Eye (tissue), 1 donor: ENCODE measurements at regions not wholly inside any gene's neighbourhood (a gene's known extent, or its start where the extent isn't known, plus 50 kb on each side); places are given as distances from the start of the nearest gene placed in this dataset.

Experiments used
- DNase-seq: peaks from one replicate; pipeline ENCODE4 v3.0.0-alpha.2; 2015

- DNase-seq, result no peak
Measured at GRCh38 chr2:128403814-128404708, 85.4 kb upstream of the HS6ST1 start.

DNA sequence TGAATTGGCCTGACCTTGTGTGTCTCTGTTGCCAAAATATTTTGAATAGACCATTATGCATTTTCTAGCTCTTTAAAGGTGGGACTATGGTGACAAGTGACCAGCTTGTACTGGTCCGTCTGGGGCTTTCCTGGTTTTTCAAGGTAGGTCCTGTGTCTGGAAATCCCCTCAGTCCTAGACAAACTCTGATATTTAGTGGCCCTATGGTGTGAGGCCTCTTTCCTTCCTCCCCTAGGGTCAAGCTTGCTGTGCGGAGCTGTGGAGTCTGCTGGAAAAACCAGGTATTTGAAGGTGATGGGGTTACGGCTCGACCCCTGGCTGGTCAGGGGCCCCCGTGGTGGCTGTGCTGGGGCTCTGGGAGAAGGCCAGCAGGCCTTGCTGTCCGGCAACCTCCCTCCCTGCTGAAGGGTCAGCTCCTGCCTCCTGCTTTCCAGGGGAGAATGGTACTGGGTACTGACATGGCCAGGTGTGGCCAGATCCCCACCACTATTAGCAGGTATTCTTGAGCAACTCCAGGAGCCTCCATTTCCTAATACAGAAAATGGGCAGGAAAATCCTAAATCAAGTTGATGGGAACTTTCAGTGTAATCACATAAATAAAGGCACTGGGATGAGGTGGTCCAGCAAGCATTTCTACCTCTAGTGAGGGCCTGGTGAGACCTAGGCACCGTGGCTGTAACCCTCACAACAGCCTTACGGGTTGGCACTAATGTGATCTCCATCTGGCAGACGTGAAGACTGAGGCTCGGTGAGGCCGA lies 86.2 kb upstream of the HS6ST1 start:
- DNase-seq, result no peak

DNA sequence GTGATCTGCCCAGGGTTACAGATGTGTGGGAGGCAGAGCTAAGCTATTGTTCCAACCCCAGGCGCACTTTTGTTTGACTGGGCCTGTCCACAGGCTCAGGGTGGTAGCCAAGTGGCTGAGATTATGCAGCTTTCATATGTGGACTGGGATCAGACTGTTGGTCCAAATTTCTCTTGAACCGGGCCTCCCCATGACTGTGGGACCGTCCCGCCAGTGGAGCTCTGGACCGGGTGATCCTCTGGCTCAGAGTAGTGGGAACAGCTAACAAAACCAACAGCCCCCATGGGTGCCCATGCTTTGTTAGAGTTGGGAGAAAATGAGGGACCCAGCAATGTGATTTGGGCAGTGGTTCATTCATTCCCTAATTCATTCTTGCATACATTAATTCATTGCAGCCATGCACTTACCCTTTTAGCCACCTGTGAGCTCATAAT lies 86.8 kb upstream of the HS6ST1 start:
- DNase-seq, result no peak

- no peak for DNase-seq
Measured at GRCh38 chr2:128405981-128406613, 87.4 kb upstream of the HS6ST1 start.

GRCh38 chr2:128406736-128407554 lies 88.3 kb upstream of the HS6ST1 start:
- DNase-seq, result no peak

GRCh38 chr2:128408349-128409305 lies 90.0 kb upstream of the HS6ST1 start:
- DNase-seq, result no peak

DNA sequence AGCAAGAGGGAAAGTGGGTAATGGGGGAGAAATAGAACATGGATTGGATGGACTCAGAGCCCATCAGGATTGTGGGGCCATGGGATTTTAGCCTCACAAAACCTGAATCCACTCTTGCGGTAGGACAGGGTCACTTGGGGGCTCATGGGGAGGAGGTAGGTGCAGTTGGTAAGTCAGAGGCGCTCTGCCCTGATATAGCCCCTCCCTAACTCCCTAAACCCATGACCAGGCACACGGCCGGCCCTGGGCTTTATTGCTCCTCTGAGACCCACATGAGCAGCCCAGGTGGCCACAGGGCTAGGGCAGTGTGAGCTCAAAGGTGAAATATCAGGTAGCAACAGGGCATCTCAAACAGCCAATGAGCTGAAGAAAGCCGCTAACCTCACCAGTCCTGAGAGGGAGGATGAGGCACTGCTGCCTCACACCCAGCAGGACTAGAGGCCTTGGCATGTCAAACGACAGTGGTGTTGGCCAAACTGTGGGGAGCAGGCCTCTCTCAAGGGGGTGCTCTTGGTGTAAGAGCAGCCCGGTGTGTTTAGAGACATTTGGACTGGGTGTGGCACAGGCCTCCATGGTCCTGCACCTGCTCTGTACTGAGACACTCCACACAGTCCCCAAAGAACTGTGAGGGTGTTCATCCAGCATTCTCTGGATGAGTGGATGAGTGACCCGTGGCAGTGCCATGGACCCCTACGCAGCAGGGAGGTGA lies 90.8 kb upstream of the HS6ST1 start:
- DNase-seq, result no peak

DNA sequence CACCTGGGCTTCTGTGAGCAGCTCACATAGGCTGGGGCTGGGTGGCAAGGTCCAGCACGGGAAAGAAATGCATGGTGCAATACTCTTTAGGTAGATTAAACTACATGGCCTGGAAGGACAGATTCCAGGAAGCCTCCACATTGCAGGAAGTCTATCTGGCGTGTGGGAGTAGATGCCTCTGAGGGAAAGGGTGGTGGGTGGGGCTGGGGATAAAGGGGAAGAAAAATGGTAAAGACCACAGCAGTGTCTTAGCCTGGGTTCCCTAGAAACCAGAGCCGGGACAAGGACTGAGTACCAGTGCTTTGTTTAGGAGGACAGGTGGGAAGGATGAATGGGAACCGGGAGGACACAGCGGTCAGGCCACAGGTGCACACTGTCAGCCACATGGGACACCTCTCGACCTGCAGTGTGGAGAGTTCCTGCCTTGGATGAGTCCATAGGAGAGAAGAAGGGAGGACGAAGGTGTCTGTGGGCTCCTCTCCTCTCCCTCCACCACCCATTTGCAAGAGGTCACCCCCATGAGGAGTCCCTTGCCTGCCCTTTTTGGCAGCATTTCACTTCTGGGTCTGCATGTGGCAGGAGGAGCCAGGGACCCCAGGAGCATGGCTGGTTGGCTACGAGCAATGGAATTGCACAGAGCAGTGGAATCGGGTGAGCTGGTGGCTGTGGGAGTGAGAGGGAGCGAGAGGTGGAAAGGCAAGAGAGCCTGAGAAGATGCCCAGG lies 91.5 kb upstream of the HS6ST1 start:
- no peak for DNase-seq

DNA sequence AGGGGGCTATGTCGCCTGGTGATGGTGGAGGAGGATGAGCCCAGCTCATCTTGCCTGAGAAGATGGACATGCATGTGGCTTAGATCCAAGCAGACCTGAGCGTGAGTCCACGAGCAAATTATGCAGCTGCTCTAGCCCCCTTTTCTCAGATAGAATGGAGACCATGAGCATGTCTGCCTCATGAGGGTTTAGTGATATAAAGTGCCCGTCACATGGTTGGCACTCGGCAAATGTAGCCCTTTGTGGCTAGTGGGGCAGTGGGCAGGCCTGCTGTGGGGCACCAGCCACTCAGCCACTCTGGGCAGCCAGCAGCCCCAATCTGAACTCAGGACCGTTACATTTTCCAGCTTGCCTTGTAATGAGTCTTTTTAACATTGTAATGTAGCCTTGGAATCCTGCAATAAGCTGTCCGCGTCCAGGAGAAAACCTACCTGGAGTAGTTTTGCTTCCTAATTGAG lies 92.1 kb upstream of the HS6ST1 start:
- no peak for DNase-seq

- no peak for DNase-seq
Measured at GRCh38 chr2:128411431-128411830, 92.8 kb upstream of the HS6ST1 start.

GRCh38 chr2:128412181-128412871 lies 93.7 kb upstream of the HS6ST1 start:
- DNase-seq, result no peak

- DNase-seq, result no peak
Measured at GRCh38 chr2:128413014-128413717, 94.5 kb upstream of the HS6ST1 start.

DNA sequence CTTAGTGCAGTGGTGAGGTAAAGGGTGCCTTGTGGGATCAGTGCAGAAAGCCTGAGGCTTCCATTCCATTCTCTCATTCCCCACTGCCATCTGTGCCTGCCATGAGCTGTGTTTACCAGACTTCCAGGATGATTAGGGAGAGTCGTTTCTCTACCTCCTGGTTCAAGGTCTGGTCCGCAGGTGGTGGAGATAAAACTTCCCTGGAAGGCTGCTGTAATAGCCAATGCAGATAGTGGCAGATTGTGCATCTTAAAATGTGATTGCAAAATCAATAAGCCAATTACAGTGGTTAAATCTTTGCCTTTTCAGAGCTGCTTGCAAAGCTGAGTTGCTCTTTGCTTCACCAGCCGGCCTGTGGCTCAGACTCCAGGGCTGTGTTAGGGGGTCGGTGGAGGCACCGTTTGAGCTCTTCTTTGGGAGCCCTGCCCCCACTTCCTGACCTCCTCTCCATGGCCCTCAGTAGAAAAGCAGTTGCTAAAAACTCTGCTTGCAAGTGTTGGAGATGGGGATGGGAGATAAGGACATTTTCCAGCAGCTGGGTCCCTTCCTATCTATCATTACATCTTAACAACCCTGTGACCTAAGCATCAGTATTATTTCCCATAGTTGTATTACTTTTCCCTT lies 95.2 kb upstream of the HS6ST1 start:
- no peak for DNase-seq

- DNase-seq, result no peak
Measured at GRCh38 chr2:128414351-128414750, 95.7 kb upstream of the HS6ST1 start.

DNA sequence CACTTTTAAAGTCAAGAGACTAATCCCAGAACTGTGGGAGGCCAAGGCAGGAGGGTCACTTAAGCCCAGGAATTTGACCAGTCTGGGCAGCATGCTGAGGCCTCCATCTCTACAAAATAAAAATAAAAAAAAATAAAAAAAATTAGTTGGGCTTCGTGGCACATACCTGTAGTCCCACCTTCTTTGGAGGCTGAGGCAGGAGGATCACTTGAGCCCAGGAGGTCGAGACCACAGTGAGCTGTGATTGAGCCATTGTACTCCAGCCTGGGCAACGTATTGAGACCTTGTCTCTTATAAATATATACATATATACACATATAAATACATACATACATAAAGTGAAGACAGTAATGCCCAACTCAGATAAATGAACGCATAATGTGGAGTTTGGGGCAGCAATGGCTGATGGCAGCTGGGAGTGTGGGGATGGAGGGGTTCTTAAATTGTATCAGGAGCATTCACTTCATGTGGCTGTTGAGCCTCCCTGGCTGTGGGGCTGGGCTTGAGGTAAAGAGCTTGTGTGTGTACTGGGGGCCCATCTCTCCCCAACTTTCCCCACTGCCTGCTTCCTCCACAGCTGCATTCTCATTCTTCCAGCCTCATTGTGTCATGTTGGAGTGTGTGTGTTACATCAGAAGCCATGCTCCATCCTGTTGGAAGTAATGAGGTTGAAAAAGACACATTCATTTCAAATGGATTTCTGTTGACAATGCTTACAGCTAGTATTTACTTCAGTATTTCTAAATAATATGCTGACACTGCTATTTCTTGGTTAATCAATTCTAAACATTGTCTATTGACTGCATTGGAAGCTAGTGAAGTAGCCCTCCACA lies 96.5 kb upstream of the HS6ST1 start:
- DNase-seq, result no peak

DNA sequence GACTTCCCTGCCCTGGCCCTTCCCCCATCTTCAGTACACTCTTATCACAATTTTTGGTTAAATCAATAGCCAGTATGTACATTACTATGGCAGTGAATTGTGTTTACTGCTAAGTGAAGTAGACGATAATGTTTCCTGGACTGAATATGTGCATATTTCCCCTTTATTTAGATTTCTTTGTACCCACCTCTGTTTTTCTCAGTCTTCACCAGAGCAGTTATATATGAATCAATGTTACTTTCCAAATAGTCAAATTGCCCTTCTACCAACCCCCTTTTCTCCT lies 97.1 kb upstream of the HS6ST1 start:
- DNase-seq, result no peak

DNA sequence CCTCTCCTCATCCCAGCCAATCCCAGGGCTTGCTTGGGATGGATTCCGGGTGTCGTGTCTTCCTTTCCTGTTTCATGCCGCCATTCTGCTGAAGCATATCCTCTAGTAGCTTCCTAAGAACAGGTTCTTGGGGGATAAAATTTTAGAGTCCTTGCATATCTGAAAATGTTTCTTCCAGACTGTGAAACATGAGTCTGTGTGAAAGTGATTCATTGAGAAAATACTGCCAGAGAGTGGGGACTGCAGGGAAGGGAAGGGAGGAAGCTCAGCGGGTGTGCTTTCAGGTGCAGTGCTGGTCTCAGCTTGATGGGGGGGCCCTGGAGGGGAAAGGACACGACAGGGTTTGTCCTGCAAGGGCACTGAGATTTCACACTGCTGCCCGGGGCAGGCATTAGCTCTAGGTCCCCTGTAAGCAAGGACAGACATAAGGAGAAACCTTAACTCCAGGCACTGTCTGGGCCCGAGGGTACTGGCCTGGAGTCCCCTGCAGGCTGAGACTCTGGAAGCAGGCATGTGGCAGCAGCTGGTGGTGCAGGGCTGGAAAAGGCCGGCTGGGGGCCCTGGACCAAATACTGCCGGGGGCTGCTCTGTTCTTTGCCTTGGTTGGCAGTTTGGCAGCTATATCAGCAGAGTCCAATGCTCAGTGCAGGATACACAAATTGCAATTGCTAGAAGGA lies 97.6 kb upstream of the HS6ST1 start:
- no peak for DNase-seq
